Osteoblast (primary cell): ENCODE measurements at regions not wholly inside any gene's neighbourhood (a gene's known extent, or its start where the extent isn't known, plus 50 kb on each side); places are given as distances from the start of the nearest gene placed in this dataset.

Source experiments
- DNase-seq: peaks from one replicate; pipeline ENCODE4 v3.0.0; 2011; ENCODE audit warnings: low spot score, mixed read lengths; ENCODE audit not compliant: insufficient read length; ENCODE audit errors: missing footprints
- H2AFZ ChIP-seq: 2 replicates; pipeline ENCODE4 v1.6.0; 2011; ENCODE audit warnings: mild to moderate bottlenecking, low read length
- H3K27ac ChIP-seq: 2 replicates; pipeline ENCODE4 v1.5.1; 2011; ENCODE audit warnings: mild to moderate bottlenecking, low read depth, low read length, moderate library complexity
- H3K27me3 ChIP-seq: 2 replicates; pipeline ENCODE4 v1.6.0; 2012; ENCODE audit warnings: mild to moderate bottlenecking, control low read depth, inconsistent platforms, low read length, moderate library complexity; ENCODE audit not compliant: insufficient read depth
- H3K36me3 ChIP-seq: 2 replicates; pipeline ENCODE4 v1.5.1; 2011; ENCODE audit warnings: mild to moderate bottlenecking, low read length, control low read depth, moderate library complexity; ENCODE audit not compliant: insufficient read depth
- H3K4me1 ChIP-seq: 2 replicates; pipeline ENCODE4 v1.5.1; 2011; ENCODE audit warnings: mild to moderate bottlenecking, low read length, control low read depth, moderate library complexity; ENCODE audit not compliant: insufficient read depth
- H3K4me2 ChIP-seq: 2 replicates; pipeline ENCODE4 v1.6.0; 2011; ENCODE audit warnings: mild to moderate bottlenecking, low read length; ENCODE audit not compliant: insufficient read depth
- H3K4me3 ChIP-seq: fragments of 200-600 bp; sonication (generic); 3 replicates; pipeline ENCODE4 v1.5.1; 2012; ENCODE audit warnings: mild to moderate bottlenecking, low read length, inconsistent platforms; ENCODE audit not compliant: insufficient read depth
- H3K79me2 ChIP-seq: 2 replicates; pipeline ENCODE4 v1.6.0; 2012; ENCODE audit warnings: mild to moderate bottlenecking, low read length, control low read depth, inconsistent platforms; ENCODE audit not compliant: insufficient read depth
- H3K9me3 ChIP-seq: 2 replicates; pipeline ENCODE4 v1.5.1; 2011; ENCODE audit warnings: low read depth, low read length, control low read depth
- H4K20me1 ChIP-seq: 2 replicates; pipeline ENCODE4 v1.6.0; 2012; ENCODE audit warnings: mild to moderate bottlenecking, low read length, control low read depth; ENCODE audit not compliant: insufficient read depth
- CTCF ChIP-seq: IDR thresholded peaks from 2 replicates; pipeline ENCODE4 v1.5.1; 2011; ENCODE audit warnings: mild to moderate bottlenecking, low read depth, low read length, moderate library complexity; ENCODE audit errors: extremely low read depth

GRCh38 chr7:119562839-119563238 is 710.1 kb upstream of the KCND2 start:
- no peak for DNase-seq
- H3K4me1 ChIP-seq, result no peaks in the 10 kb centered on the region
- H3K36me3 ChIP-seq, result no peaks in the 10 kb centered on the region
- H3K27me3 ChIP-seq, result no peaks in the 10 kb centered on the region
- H3K9me3 ChIP-seq, result no peaks in the 10 kb centered on the region
- no peaks in the 10 kb centered on the region for H4K20me1 ChIP-seq
- H3K4me2 ChIP-seq, result no peak overlapping the region
- no peak overlapping the region for H3K27ac ChIP-seq
- no peak for TF ChIP-seq CTCF
- no peaks in the 10 kb centered on the region for H3K79me2 ChIP-seq
- H3K4me3 ChIP-seq, result no peak overlapping the region
- H2AFZ ChIP-seq, result no peak overlapping the region

GRCh38 chr7:119571666-119572065 is 701.3 kb upstream of the KCND2 start:
- H4K20me1 ChIP-seq, result no peaks in the 10 kb centered on the region
- no peak for TF ChIP-seq CTCF
- H3K9me3 ChIP-seq, result no peaks in the 10 kb centered on the region
- H3K4me3 ChIP-seq, result no peak overlapping the region
- H3K27ac ChIP-seq, result no peak overlapping the region
- no peaks in the 10 kb centered on the region for H3K79me2 ChIP-seq
- no peak overlapping the region for H2AFZ ChIP-seq
- no peaks in the 10 kb centered on the region for H3K4me1 ChIP-seq
- no peaks in the 10 kb centered on the region for H3K36me3 ChIP-seq
- no peak for DNase-seq
- H3K4me2 ChIP-seq, result no peak overlapping the region
- no peaks in the 10 kb centered on the region for H3K27me3 ChIP-seq

- Histone ChIP-seq H3K4me1 (no peaks in the 10 kb centered on the region), H2AFZ (no peak overlapping the region), H3K4me2 (no peak overlapping the region), H3K27ac (no peak overlapping the region), H3K36me3 (no peaks in the 10 kb centered on the region), H4K20me1 (no peaks in the 10 kb centered on the region), H3K9me3 (no peaks in the 10 kb centered on the region), H3K4me3 (no peak overlapping the region), H3K79me2 (no peaks in the 10 kb centered on the region), H3K27me3 (no peaks in the 10 kb centered on the region)
- no peak for DNase-seq
- no peak for TF ChIP-seq CTCF
Measured at GRCh38 chr7:119572132-119572531, 700.8 kb upstream of the KCND2 start.

- Histone ChIP-seq H3K4me3 (no peak overlapping the region), H3K27me3 (no peaks in the 10 kb centered on the region), H3K9me3 (no peaks in the 10 kb centered on the region), H4K20me1 (no peaks in the 10 kb centered on the region), H3K27ac (no peak overlapping the region), H3K4me1 (no peaks in the 10 kb centered on the region), H3K4me2 (no peak overlapping the region), H3K79me2 (no peaks in the 10 kb centered on the region), H3K36me3 (no peaks in the 10 kb centered on the region), H2AFZ (no peak overlapping the region)
- no peak for TF ChIP-seq CTCF
- DNase-seq, result peak; percentile 23
Measured at GRCh38 chr7:119572541-119572940, 700.4 kb upstream of the KCND2 start.
